Nephron (organoid): ENCODE measurements at regions not wholly inside any gene's neighbourhood (a gene's known extent, or its start where the extent isn't known, plus 50 kb on each side); places are given as distances from the start of the nearest gene placed in this dataset.
A peak's percentile ranks its signal among the peaks of the same experiment; 100 is the strongest.

ENCODE experiments used
- H3K27ac Mint-ChIP-seq, 3 experiments: 2 replicates each; pipeline ENCODE4 v1.8.0; 2020; ENCODE audit warnings: mixed read lengths in 3 of 3, mild to moderate bottlenecking in 2 of 3, moderate library complexity in 1 of 3
- H3K27me3 Mint-ChIP-seq: 2 replicates; pipeline ENCODE4 v1.8.0; 2021; ENCODE audit warnings: low read depth, mild to moderate bottlenecking, moderate library complexity, mixed read lengths
- H3K36me3 Mint-ChIP-seq: 2 replicates; pipeline ENCODE4 v1.8.0; 2020; ENCODE audit warnings: low read depth, mixed read lengths
- H3K4me1 Mint-ChIP-seq: 2 replicates; pipeline ENCODE4 v1.8.0; 2020; ENCODE audit warnings: mixed read lengths
- H3K4me3 Mint-ChIP-seq, 3 experiments: 2 replicates each; pipeline ENCODE4 v1.8.0; 2020; ENCODE audit warnings: mild to moderate bottlenecking in 3 of 3, mixed read lengths in 3 of 3, moderate library complexity in 2 of 3
- H3K9me3 Mint-ChIP-seq: 2 replicates; pipeline ENCODE4 v1.8.0; 2020; ENCODE audit warnings: mixed read lengths
- TF ChIP-seq, protein P1 (sequence below), 3 experiments: fragments of 200-600 bp; sonication (generic); IDR thresholded peaks; one replicate each; pipeline ENCODE4 v1.5.0; 2021; ENCODE audit warnings: antibody characterized with exemption in 3 of 3; ENCODE audit not compliant: unreplicated experiment in 3 of 3

DNA sequence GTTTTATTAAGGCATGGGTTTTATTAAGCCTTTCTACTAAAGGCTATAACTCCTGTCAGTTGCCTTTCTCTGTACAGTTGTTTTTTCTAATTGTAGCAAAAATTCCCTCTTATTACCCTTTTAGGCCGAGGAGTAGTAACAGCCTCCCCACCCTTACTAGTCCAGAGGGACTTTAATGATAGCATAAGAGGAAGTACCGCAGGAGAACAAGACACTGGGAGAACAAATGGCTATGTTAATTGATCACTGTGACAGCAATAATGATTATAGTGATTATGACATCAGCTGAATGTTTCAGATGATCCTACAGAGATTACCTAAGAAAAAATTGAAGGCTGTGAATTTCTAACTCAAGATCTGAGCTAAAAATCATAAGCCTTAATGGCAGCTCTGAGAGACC, 383.0 kb upstream of the PTBP2 start:
- H3K4me3 Mint-ChIP-seq = no peak overlapping the region

DNA sequence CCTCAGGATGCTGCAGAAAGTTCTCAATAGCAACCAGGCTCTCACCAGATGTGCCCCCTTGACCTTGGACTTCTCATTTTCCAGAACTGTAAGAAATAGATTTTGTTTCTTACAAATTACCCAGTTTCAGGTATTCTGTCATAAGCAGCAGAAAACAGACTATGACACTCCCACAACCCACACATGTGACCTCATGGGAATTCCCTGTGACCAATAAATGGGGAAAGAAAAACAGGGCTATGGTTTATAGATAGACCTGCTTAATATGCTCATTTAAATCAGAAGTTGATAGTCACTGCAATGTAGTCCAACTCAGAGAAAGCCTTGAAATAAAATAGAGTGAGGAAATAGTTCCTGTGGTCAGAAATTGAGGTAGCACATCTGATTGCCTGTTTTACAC, 380.9 kb upstream of the PTBP2 start:
- Mint-ChIP-seq H3K27me3 (no peaks in the 10 kb centered on the region), H3K9me3 (peaks cover 2% of the 10 kb centered on the region), H3K4me1 (no peaks in the 10 kb centered on the region), H3K36me3 (no peaks in the 10 kb centered on the region), H3K4me3 (no peak overlapping the region), H3K27ac (no peak overlapping the region)
- TF ChIP-seq, protein P1, sequence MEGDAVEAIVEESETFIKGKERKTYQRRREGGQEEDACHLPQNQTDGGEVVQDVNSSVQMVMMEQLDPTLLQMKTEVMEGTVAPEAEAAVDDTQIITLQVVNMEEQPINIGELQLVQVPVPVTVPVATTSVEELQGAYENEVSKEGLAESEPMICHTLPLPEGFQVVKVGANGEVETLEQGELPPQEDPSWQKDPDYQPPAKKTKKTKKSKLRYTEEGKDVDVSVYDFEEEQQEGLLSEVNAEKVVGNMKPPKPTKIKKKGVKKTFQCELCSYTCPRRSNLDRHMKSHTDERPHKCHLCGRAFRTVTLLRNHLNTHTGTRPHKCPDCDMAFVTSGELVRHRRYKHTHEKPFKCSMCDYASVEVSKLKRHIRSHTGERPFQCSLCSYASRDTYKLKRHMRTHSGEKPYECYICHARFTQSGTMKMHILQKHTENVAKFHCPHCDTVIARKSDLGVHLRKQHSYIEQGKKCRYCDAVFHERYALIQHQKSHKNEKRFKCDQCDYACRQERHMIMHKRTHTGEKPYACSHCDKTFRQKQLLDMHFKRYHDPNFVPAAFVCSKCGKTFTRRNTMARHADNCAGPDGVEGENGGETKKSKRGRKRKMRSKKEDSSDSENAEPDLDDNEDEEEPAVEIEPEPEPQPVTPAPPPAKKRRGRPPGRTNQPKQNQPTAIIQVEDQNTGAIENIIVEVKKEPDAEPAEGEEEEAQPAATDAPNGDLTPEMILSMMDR (IDR thresholded peaks at IDR 0.05; ENCODE audit: unreplicated experiment in 3 of 3) = no peak

More for the DNA sequence above, 383.0 kb upstream of the PTBP2 start:
- Mint-ChIP-seq H3K4me1 (no peaks in the 10 kb centered on the region), H3K36me3 (no peaks in the 10 kb centered on the region), H3K27me3 (no peaks in the 10 kb centered on the region), H3K27ac (no peak overlapping the region), H3K9me3 (no peaks in the 10 kb centered on the region)
- TF ChIP-seq, protein P1 (IDR thresholded peaks at IDR 0.05; ENCODE audit: unreplicated experiment in 3 of 3) = no peak

DNA sequence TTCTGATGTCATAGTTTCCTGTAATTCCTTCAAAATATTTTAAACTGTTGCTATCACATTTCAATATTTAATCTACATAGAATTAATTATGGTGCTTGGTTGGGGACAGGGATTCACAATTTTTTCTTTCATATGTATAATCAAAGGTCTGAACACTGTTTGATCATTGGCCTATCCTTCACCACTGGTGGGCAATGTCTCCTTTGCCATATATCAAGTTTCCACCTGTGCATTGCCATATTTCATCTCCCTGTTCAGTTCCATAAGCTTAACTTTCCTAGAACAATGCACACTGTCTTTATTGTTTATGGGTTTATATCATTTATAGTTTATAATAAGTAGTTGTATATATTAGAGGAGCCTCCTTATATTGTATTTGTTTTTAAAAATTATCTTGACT, 374.9 kb upstream of the PTBP2 start:
- H3K27ac Mint-ChIP-seq = no peak overlapping the region
- H3K9me3 Mint-ChIP-seq = peaks cover 2% of the 10 kb centered on the region
- no peaks in the 10 kb centered on the region for H3K4me1 Mint-ChIP-seq
- H3K27me3 Mint-ChIP-seq = no peaks in the 10 kb centered on the region
- H3K36me3 Mint-ChIP-seq = no peaks in the 10 kb centered on the region
- TF ChIP-seq, protein P1 (IDR thresholded peaks at IDR 0.05; ENCODE audit: unreplicated experiment in 3 of 3) = no peak
- no peak overlapping the region for H3K4me3 Mint-ChIP-seq

DNA sequence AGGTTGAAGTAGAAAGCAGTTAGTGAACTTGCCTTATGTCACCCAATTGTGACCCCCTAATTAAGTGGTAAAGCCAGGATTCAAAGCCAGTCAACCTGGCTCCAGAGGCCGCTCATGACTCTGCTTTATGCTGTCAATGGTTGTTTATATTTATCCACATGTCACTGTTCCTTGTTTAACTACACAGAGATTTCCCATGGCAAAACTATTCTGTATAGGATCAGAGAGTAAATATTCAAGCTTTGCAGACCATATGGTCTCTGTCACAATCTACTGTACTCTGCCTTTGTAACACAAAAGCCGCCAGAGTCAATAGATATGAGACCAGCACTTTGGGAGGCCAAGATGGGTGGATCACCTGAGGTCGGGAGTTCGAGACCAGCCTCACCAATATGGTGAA, 371.7 kb upstream of the PTBP2 start:
- TF ChIP-seq, protein P1 (IDR thresholded peaks at IDR 0.05; ENCODE audit: unreplicated experiment in 3 of 3) = no peak
- H3K4me1 Mint-ChIP-seq = no peaks in the 10 kb centered on the region
- H3K9me3 Mint-ChIP-seq = peaks cover 2% of the 10 kb centered on the region
- no peak overlapping the region for H3K27ac Mint-ChIP-seq
- no peak overlapping the region for H3K4me3 Mint-ChIP-seq
- no peaks in the 10 kb centered on the region for H3K27me3 Mint-ChIP-seq
- no peaks in the 10 kb centered on the region for H3K36me3 Mint-ChIP-seq

DNA sequence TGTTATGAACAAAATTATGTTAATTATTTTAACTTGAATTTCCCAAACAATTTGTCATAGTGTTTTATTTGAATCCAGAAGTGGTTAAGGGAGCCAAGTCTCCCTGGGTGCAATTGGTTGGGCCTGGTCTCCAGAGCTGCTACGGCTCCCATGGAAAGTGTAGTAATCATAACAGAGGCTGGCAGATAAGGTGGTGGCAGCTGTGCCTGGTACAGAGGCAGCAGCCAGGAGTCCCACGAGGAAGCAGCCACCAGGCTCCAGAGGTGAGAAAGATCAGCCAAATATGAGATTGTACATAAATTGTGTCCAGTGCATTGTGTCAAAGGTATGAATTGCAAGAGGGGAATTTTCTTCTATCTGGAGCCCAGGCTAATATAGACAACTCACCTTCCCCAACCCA, 368.9 kb upstream of the PTBP2 start:
- Mint-ChIP-seq H3K4me3 (no peak overlapping the region), H3K9me3 (no peaks in the 10 kb centered on the region), H3K27me3 (no peaks in the 10 kb centered on the region), H3K4me1 (peaks cover 5% of the 10 kb centered on the region), H3K36me3 (no peaks in the 10 kb centered on the region), H3K27ac (no peak overlapping the region)
- TF ChIP-seq, protein P1 (IDR thresholded peaks at IDR 0.05; ENCODE audit: unreplicated experiment in 3 of 3) = no peak

DNA sequence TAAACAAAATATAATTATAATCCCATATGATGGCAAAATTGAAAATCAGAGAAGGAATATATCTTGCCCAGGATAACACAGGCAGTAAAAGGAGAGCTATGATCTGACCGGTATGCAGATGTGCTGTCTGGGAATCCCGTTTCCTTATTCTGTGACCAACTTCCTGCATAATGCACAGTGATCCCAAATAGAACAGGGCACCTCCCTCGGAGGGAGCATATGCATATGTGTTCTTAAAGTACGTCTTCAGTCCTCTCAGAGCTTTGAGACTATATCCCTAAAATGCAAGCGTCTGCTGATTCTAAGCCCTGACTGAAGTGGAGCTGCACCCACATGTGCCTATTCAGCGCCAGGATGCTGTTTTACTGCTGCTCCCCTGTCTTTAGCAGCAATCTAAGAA, 366.1 kb upstream of the PTBP2 start:
- no peaks in the 10 kb centered on the region for H3K9me3 Mint-ChIP-seq
- peak overlapping the region in 1 of 3 experiments; percentile 1 for H3K27ac Mint-ChIP-seq
- H3K4me1 Mint-ChIP-seq = peaks cover 5% of the 10 kb centered on the region
- no peak overlapping the region for H3K4me3 Mint-ChIP-seq
- TF ChIP-seq, protein P1 (IDR thresholded peaks at IDR 0.05; ENCODE audit: unreplicated experiment in 3 of 3) = no peak
- no peaks in the 10 kb centered on the region for H3K27me3 Mint-ChIP-seq
- H3K36me3 Mint-ChIP-seq = no peaks in the 10 kb centered on the region
